MM.1S (cell line): ENCODE measurements at regions not wholly inside any gene's neighbourhood (a gene's known extent, or its start where the extent isn't known, plus 50 kb on each side); places are given as distances from the start of the nearest gene placed in this dataset.

Experiments used
- CTCF ChIP-seq: fragments of 300-600 bp; sonication (generic); IDR thresholded peaks from 2 replicates; pipeline ENCODE4 v1.5.1; 2016; ENCODE audit warnings: antibody characterized with exemption, low read length, mixed read lengths
- EZH2 ChIP-seq: fragments of 300-600 bp; sonication (generic); optimal IDR thresholded peaks from 2 replicates; pipeline ENCODE3; 2017; ENCODE audit warnings: low read depth, mild to moderate bottlenecking, antibody characterized with exemption, low read length, mixed read lengths

DNA sequence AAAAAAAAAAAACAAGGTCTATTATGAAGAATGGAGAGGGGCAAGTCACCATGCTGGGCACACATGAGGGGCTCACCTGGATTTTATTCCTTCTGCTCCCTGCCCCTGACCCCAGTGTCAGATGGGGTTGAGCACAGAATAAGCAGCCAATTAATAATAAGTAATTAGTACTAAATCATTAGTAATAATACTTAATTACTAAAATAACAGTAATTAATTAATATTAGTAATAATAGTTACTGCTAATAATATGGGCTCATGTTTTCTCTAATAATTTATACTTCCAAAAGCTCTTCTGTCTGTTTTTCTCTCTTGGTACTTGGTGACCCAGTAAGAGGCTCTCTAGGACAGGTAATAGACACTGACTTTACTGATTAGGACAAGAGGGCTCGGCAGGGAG, 360.9 kb downstream of the VRK1 start:
- TF ChIP-seq CTCF, result no peak
- TF ChIP-seq EZH2, result no peak
